ENCODE measurements at regions not wholly inside any gene's neighbourhood (a gene's known extent, or its start where the extent isn't known, plus 50 kb on each side); places are given as distances from the start of the nearest gene placed in this dataset.

DNA sequence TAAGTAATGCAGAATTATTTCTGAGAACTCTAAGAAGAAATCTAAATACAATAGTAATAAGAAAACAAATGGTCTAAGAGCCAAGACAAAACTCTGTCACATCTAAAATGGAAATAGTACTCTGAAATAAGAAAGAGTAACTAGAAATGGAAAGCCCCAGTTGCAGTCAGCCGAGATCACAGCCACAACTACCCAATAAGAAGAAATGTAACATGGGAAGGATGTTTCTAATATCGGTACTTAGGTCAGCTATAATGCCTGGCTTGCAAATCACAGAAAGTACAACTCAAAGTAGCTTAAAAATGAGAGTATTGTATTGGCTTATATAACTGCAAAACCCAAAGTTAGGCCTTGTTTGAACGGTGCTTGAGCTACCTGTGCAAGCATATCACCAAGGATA lies 58.6 kb upstream of the USP25 start:
- TF ChIP-seq CTCF (conservative IDR thresholded peaks at IDR 0.05; ENCODE audit: low read depth, low read length) (no peak), EZH2phosphoT487 (IDR thresholded peaks at IDR 0.05; ENCODE audit: borderline replicate concordance, low read length) (no peak), EZH2 (IDR thresholded peaks at IDR 0.05; ENCODE audit: low read length, unreplicated experiment) (no peak)

Data from PC-3 (cell line).